ENCODE measurements at regions not wholly inside any gene's neighbourhood (a gene's known extent, or its start where the extent isn't known, plus 50 kb on each side); places are given as distances from the start of the nearest gene placed in this dataset.

GRCh38 chr13:68056816-68057710 lies 826.9 kb upstream of the PCDH9 start:
- no peak overlapping the region for H3K27ac ChIP-seq
- DNase-seq (no peak), ATAC-seq (peak in 1 of 4 donors; percentile 13)
- no peaks in the 10 kb centered on the region for H3K4me1 ChIP-seq
- no peaks in the 10 kb centered on the region for H3K27me3 ChIP-seq
- no peaks in the 10 kb centered on the region for H3K36me3 ChIP-seq
- WGBS, 4 donors: 73 to 90% (median 84%) methylated on average over 5 of the region's 5 CpGs
- H3K4me3 ChIP-seq: no peak overlapping the region
- intact Hi-C loops (cut with DNase I): no loop called here
- H3K9me3 ChIP-seq: peaks cover 0 to 7% (median 0%) of the 10 kb centered on the region in 12 donors
- no peak for TF ChIP-seq CTCF (IDR thresholded peaks at IDR 0.05)
- no peak for TF ChIP-seq POLR2A (IDR thresholded peaks at IDR 0.05)

DNA sequence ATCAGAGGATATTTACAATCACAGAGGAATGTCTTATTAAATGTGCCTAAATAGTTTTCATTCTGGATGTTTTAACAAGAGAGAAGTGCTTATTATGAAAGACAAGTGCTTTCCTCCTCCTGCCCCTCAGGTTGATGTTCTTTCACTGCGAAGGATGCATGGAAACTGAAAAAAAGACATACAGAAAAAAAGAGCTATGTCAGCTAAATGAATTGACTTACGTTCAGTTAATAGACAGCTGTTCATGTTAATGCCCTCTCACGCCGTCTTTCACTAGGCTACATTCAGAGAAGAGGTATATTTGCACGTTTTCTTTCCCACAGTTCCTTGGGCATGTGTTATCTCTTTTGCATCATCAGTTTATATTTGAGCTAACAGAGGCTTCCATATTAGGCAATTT lies 821.8 kb upstream of the PCDH9 start:
- ATAC-seq (no peak), DNase-seq (no peak)
- 81 to 86% (median 83%) methylated on average over 5 of the region's 5 CpGs for WGBS, 4 donors
- Histone ChIP-seq H3K27me3 (no peaks in the 10 kb centered on the region), H3K4me1 (no peaks in the 10 kb centered on the region), H3K4me3 (no peak overlapping the region), H3K27ac (no peak overlapping the region), H3K9me3 (peaks cover 0 to 3% (median 0%) of the 10 kb centered on the region in 12 donors), H3K36me3 (no peaks in the 10 kb centered on the region)
- intact Hi-C loops (cut with DNase I): no loop called here
- TF ChIP-seq POLR2A (IDR thresholded peaks at IDR 0.05) (no peak), CTCF (IDR thresholded peaks at IDR 0.05) (no peak)

DNA sequence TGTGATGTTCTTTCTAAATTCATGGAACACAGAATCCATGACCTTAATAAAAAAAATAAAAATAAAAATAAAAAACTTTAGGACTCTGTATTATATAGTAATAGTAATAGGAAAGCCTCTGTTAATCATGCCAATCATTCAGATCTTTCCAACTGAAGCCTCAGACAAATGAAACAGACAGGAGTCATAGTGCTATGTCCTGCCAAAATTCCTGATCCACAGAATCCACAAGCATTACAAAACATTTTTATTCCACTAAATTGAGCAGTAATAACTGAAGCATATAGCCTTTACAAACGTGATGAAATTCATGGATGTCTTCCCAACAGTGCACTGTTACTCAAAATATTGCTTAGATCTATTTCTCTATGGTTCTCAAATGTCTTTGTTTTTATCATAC lies 820.6 kb upstream of the PCDH9 start:
- WGBS, 4 donors: 48 to 57% (median 49%) methylated on average over 1 of the region's 1 CpG
- Histone ChIP-seq H3K27me3 (no peaks in the 10 kb centered on the region), H3K4me1 (no peaks in the 10 kb centered on the region), H3K27ac (no peak overlapping the region), H3K36me3 (no peaks in the 10 kb centered on the region), H3K4me3 (no peak overlapping the region), H3K9me3 (no peaks in the 10 kb centered on the region)
- intact Hi-C loops (cut with DNase I): no loop called here
- no peak for TF ChIP-seq CTCF (IDR thresholded peaks at IDR 0.05)
- no peak for TF ChIP-seq POLR2A (IDR thresholded peaks at IDR 0.05)
- DNase-seq: no peak
- no peak for ATAC-seq

DNA sequence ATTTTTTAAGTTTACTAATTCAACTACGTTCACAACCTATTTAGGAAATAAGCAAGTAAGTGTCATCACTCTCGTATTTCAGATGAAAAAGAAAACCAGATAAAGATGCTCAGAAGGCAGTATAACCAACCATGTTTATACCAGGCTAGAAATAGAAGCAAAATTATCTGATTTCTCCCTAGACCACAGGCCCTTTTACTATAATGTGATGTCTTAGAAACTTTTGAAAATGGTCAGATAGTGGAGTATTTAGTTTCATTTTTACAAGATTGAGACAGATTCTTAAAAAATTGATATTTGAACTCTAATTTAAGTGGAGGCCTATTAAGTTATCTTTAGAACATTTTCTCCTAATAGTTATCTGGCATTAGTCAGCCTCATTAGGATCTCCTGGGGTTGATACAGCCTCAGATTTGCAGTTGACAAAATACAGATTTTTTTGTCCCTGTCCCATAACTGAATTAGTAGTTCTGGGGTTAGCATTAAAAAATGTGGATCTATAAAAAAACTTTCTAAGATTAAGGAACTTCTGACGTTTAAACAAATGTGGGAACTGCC lies 818.7 kb upstream of the PCDH9 start:
- TF ChIP-seq POLR2A (IDR thresholded peaks at IDR 0.05) (no peak), CTCF (IDR thresholded peaks at IDR 0.05) (no peak)
- DNase-seq: no peak
- Histone ChIP-seq H3K4me1 (no peaks in the 10 kb centered on the region), H3K36me3 (no peaks in the 10 kb centered on the region), H3K27ac (no peak overlapping the region), H3K4me3 (no peak overlapping the region), H3K9me3 (no peaks in the 10 kb centered on the region), H3K27me3 (no peaks in the 10 kb centered on the region)
- intact Hi-C loops (cut with DNase I): no loop called here
- 58 to 60% (median 59%) methylated on average over 3 of the region's 3 CpGs for whole genome bisulfite sequencing, 4 donors
- no peak for ATAC-seq

All from heart left ventricle (tissue), 16 donors.